Adipocyte (in vitro differentiated cells): ENCODE measurements at regions not wholly inside any gene's neighbourhood (a gene's known extent, or its start where the extent isn't known, plus 50 kb on each side); places are given as distances from the start of the nearest gene placed in this dataset.

ENCODE experiments used
- DNase-seq: peaks from one replicate; pipeline ENCODE4 v3.0.0-alpha.2; 2015; ENCODE audit warnings: low read depth
- H3K27me3 ChIP-seq: replicated peaks from 2 replicates; pipeline ENCODE4 v1.7.0; 2013; ENCODE audit warnings: mild to moderate bottlenecking, low read length, moderate library complexity; ENCODE audit not compliant: control insufficient read depth, insufficient read depth
- H3K36me3 ChIP-seq: 2 replicates; pipeline ENCODE4 v1.7.0; 2013; ENCODE audit warnings: low read length, mild to moderate bottlenecking, moderate library complexity; ENCODE audit not compliant: control insufficient read depth, insufficient read depth, severe bottlenecking
- H3K4me1 ChIP-seq: 2 replicates; pipeline ENCODE4 v1.7.0; 2013; ENCODE audit warnings: mild to moderate bottlenecking, low read length, moderate library complexity; ENCODE audit not compliant: control insufficient read depth, insufficient read depth
- H3K4me3 ChIP-seq: 2 replicates; pipeline ENCODE4 v1.7.0; 2013; ENCODE audit warnings: mild to moderate bottlenecking, low read length, moderate library complexity
- H3K9ac ChIP-seq: 2 replicates; pipeline ENCODE4 v1.7.0; 2013; ENCODE audit warnings: mild to moderate bottlenecking, low read length, moderate library complexity
- H3K9me3 ChIP-seq: 2 replicates; pipeline ENCODE4 v1.7.0; 2013; ENCODE audit warnings: mild to moderate bottlenecking, low read length, moderate library complexity; ENCODE audit not compliant: control insufficient read depth

DNA sequence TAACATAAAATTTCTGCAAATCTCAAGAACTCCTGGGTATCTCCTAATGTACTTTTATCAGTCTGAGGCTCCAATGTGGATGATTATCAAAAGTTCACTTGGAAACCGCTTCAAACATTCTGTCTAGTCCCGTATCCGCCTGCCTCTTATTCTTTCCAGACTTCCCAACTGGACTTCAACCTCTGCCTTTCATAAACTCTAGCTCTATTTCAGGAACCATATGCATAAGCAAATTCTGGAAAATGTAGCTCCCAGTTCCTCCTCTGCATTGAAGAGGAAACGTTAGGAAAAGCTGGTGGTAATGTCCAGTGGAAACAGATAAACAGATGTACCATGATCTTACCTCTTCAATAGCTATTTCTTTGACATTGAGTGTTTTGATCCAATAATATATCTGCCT, 285.0 kb downstream of the KCNJ2 start:
- Histone ChIP-seq H3K27me3 (no peaks in the 10 kb centered on the region), H3K36me3 (no peaks in the 10 kb centered on the region), H3K4me3 (no peak overlapping the region), H3K9me3 (no peaks in the 10 kb centered on the region), H3K9ac (no peak overlapping the region), H3K4me1 (no peaks in the 10 kb centered on the region)
- DNase-seq = no peak

DNA sequence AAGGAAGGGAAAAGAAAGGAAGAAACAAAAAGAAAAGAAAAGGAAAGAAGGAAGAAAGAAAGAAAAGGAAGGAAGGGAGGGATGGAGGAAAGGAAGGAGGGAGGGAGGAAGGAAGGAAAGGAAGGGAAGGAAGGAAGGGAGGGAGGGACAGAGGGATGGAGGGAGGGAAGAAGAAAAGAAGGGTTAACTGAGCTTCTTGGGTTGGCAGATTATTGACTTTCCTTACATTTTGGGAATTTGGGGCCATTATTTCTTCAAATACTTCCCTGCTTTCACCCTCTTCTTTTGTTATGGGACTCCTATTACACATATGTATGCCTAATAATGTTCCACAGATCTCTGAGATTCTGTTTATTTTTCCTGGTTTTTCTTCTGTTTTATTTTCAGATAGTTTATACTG, 285.6 kb downstream of the KCNJ2 start:
- DNase-seq = no peak
- Histone ChIP-seq H3K36me3 (no peaks in the 10 kb centered on the region), H3K9me3 (no peaks in the 10 kb centered on the region), H3K4me1 (no peaks in the 10 kb centered on the region), H3K9ac (no peak overlapping the region), H3K4me3 (no peak overlapping the region), H3K27me3 (no peaks in the 10 kb centered on the region)

- no peaks in the 10 kb centered on the region for H3K36me3 ChIP-seq
- H3K4me3 ChIP-seq = no peak overlapping the region
- DNase-seq = no peak
- no peaks in the 10 kb centered on the region for H3K4me1 ChIP-seq
- H3K27me3 ChIP-seq = no peaks in the 10 kb centered on the region
- H3K9ac ChIP-seq = no peak overlapping the region
- no peaks in the 10 kb centered on the region for H3K9me3 ChIP-seq
These were observed 295.7 kb downstream of the KCNJ2 start for GRCh38 chr17:70464995-70465394.

DNA sequence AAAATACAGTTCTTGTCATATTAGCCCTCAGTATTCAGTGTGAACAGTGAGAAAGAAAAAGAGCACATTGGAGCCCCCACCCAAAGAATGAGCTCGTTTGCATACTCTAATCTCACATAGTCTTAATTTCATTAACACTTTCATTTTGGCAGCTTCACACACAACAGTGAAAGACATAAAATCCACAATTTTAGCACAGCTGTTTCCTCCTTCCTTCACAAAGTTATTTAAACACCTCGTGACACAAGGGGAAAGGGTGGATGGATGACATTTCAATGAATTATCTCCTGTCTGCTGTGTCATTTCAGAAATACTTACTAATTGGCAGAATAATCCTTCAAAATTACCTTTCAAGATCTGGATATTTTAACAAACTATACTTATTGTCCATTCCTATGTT, 299.3 kb downstream of the KCNJ2 start:
- no peaks in the 10 kb centered on the region for H3K4me1 ChIP-seq
- no peak overlapping the region for H3K4me3 ChIP-seq
- no peak for DNase-seq
- H3K36me3 ChIP-seq = no peaks in the 10 kb centered on the region
- no peak overlapping the region for H3K9ac ChIP-seq
- no peaks in the 10 kb centered on the region for H3K9me3 ChIP-seq
- no peaks in the 10 kb centered on the region for H3K27me3 ChIP-seq

- no peaks in the 10 kb centered on the region for H3K9me3 ChIP-seq
- no peak overlapping the region for H3K4me3 ChIP-seq
- no peak for DNase-seq
- no peaks in the 10 kb centered on the region for H3K36me3 ChIP-seq
- no peaks in the 10 kb centered on the region for H3K27me3 ChIP-seq
- H3K9ac ChIP-seq = no peak overlapping the region
- H3K4me1 ChIP-seq = peaks cover 1% of the 10 kb centered on the region
These were observed 303.7 kb downstream of the KCNJ2 start for GRCh38 chr17:70473049-70473448.

DNA sequence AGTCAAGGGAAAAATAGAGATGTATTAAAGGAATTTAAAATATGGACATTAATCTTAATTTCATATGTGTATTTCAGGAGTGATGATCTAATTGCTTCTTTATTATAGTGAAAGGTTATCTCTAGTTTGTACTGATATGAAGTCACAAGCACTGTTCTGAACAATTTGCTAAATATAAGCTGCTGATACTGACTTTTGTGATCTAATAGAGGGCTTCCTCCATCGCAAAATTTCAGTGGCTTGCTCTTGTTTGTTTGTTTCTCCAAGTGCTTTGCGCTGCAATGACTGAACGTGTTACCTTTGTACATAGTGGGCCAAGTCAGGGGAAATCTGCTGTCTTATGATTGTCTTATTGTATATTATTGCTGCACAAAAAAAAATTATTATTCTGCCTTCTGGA, 307.0 kb downstream of the KCNJ2 start:
- Histone ChIP-seq H3K27me3 (no peaks in the 10 kb centered on the region), H3K9ac (no peak overlapping the region), H3K4me3 (no peak overlapping the region), H3K9me3 (no peaks in the 10 kb centered on the region), H3K4me1 (peaks cover 35% of the 10 kb centered on the region), H3K36me3 (no peaks in the 10 kb centered on the region)
- DNase-seq = no peak

DNA sequence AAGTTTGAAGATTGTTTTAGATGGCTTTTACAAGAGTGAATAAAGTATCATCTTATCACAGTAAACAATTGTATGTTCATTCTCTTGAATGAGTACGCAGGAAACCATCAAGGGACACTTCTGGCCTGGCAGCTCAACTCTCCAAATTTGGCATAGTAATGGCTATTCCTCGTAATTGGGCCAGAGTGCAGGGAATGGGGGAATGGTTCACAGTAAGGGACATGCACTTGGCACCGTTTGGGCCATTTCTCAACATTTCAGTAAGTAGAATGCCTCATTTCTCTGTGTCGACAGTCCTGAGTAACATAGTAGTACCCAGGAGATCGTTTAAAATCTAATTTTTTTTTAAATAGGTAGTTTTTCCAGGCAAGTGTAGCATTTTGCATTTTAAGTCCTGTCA, 309.6 kb downstream of the KCNJ2 start:
- DNase-seq = no peak
- Histone ChIP-seq H3K4me3 (peak overlapping the region; percentile 5), H3K9me3 (peaks cover 6% of the 10 kb centered on the region), H3K36me3 (no peaks in the 10 kb centered on the region), H3K4me1 (peaks cover 36% of the 10 kb centered on the region), H3K27me3 (no peaks in the 10 kb centered on the region), H3K9ac (peak overlapping the region; percentile 73)

DNA sequence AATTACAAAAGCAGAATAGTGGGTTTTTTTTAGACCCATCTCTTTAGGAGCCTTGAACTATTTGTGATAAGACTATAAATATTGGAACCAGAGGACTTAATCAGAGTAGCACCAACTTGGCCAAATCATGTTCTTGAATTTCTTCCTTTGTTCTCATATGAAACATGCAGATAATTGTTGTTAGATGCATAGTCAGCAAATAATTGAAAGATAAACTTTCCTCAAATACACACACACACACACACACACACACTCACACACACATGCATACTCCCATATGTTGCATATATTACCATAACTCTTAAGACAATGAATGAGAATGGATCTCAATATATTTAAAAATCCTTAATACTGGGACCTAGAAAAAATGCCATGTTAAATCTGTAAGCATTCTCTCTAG, 310.4 kb downstream of the KCNJ2 start:
- peaks cover 36% of the 10 kb centered on the region for H3K4me1 ChIP-seq

GRCh38 chr17:70483624-70484023, 314.3 kb downstream of the KCNJ2 start:
- DNase-seq = no peak
- H3K27me3 ChIP-seq = no peaks in the 10 kb centered on the region
- no peaks in the 10 kb centered on the region for H3K36me3 ChIP-seq
- H3K9me3 ChIP-seq = peaks cover 8% of the 10 kb centered on the region
- H3K4me3 ChIP-seq = no peak overlapping the region
- H3K4me1 ChIP-seq = peaks cover 28% of the 10 kb centered on the region
- H3K9ac ChIP-seq = no peak overlapping the region

More for the DNA sequence above, 310.4 kb downstream of the KCNJ2 start:
- Histone ChIP-seq H3K27me3 (no peaks in the 10 kb centered on the region), H3K36me3 (no peaks in the 10 kb centered on the region), H3K4me3 (peak overlapping the region; percentile 5), H3K9me3 (peaks cover 8% of the 10 kb centered on the region), H3K9ac (peak overlapping the region; percentile 73)
- DNase-seq = no peak

DNA sequence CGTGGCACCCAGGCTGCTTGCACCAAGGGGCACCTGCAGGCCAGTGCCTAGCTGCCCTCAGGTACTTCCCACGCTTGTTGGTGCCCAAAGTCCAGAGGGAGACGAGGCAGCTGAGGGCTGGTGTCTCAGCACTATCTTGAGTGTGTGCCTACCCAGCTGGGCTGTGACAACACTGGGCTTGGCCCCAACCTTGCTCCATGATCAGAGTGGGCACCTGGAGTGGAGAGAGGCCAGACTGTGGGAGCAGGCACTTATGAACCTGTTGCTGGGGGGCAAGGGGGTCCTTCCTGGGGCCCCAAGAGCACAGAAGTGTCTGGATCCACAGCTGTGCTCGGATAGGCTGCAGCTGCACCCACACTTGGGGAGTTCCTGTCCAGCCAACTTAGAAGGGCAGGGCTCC, 314.7 kb downstream of the KCNJ2 start:
- H3K36me3 ChIP-seq = no peaks in the 10 kb centered on the region
- H3K4me3 ChIP-seq = no peak overlapping the region
- H3K9me3 ChIP-seq = peaks cover 8% of the 10 kb centered on the region
- peaks cover 24% of the 10 kb centered on the region for H3K4me1 ChIP-seq
- DNase-seq = no peak
- no peak overlapping the region for H3K9ac ChIP-seq
- H3K27me3 ChIP-seq = no peaks in the 10 kb centered on the region

DNA sequence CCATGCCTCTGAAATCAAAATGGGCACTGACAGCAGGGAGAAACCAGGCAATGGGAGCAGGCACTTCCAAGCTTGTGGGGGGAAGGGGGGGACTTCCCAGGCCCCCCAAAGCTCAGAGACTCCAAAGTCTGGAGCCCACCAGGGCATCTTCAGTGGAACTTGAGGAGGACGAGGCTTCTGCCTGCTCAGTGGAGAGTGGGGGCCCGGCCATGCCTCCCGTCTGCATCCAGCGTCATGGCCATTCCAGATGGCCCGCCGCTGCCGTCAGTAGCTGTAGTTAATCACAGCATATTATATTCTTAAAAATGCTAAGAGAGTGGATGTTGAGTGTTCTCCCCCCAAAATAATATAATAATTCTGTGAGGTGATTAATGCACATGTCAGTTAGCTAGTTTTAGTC, 315.2 kb downstream of the KCNJ2 start:
- H3K9me3 ChIP-seq = peaks cover 8% of the 10 kb centered on the region
- no peak overlapping the region for H3K9ac ChIP-seq
- H3K36me3 ChIP-seq = no peaks in the 10 kb centered on the region
- DNase-seq = no peak
- H3K4me1 ChIP-seq = peaks cover 20% of the 10 kb centered on the region
- H3K27me3 ChIP-seq = no peaks in the 10 kb centered on the region
- no peak overlapping the region for H3K4me3 ChIP-seq

- peaks cover 2% of the 10 kb centered on the region for H3K4me1 ChIP-seq
- H3K27me3 ChIP-seq = no peaks in the 10 kb centered on the region
- H3K4me3 ChIP-seq = no peak overlapping the region
- DNase-seq = no peak
- no peaks in the 10 kb centered on the region for H3K9me3 ChIP-seq
- H3K36me3 ChIP-seq = no peaks in the 10 kb centered on the region
- no peak overlapping the region for H3K9ac ChIP-seq
These were observed 323.0 kb downstream of the KCNJ2 start for GRCh38 chr17:70492368-70492767.
